MM.1S (cell line): ENCODE measurements at regions not wholly inside any gene's neighbourhood (a gene's known extent, or its start where the extent isn't known, plus 50 kb on each side); places are given as distances from the start of the nearest gene placed in this dataset.

Experiments used
- CTCF ChIP-seq: fragments of 300-600 bp; sonication (generic); IDR thresholded peaks from 2 replicates; pipeline ENCODE4 v1.5.1; 2016; ENCODE audit warnings: antibody characterized with exemption, low read length, mixed read lengths
- EZH2 ChIP-seq: fragments of 300-600 bp; sonication (generic); optimal IDR thresholded peaks from 2 replicates; pipeline ENCODE3; 2017; ENCODE audit warnings: low read depth, mild to moderate bottlenecking, antibody characterized with exemption, low read length, mixed read lengths
- EZH2phosphoT487 ChIP-seq: fragments of 300-600 bp; sonication (generic); IDR thresholded peaks from 2 replicates; pipeline ENCODE4 v1.6.1; 2018; ENCODE audit warnings: antibody characterized with exemption, low read length

GRCh38 chr1:30597711-30598110, 125.7 kb downstream of the MATN1 start:
- TF ChIP-seq CTCF, result no peak
- TF ChIP-seq EZH2, result no peak
- TF ChIP-seq EZH2phosphoT487, result no peak
